ENCODE measurements at regions not wholly inside any gene's neighbourhood (a gene's known extent, or its start where the extent isn't known, plus 50 kb on each side); places are given as distances from the start of the nearest gene placed in this dataset.

DNA sequence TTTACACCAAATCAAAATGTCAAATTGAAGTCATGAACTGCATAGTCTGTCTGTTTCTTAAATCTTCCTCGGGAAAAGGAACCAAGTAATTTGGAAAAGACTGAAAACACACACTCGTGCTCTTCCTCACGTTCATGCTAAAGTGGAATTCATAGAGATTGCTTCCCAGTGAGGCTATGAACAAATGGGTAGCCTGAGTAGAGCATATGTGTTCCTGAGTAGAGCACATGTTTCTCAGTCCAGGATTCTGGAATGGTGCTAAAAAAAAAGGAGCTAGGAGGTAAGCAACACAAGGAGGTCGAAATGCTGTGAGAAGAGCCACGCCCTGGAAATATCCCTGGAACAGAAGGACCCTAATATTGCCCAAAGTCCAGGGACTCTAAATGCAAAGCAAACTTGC is 494.2 kb upstream of the THBS1 start:
- no peak overlapping the region for H3K4me3 ChIP-seq (replicated peaks; ENCODE audit: low read depth, low read length)
- DNase-seq (ENCODE audit: extremely low read depth, low read depth), result no peak
- no peak for TF ChIP-seq CTCF (IDR thresholded peaks at IDR 0.05; ENCODE audit: low read depth, low read length, missing control alignments)

- TF ChIP-seq CTCF (IDR thresholded peaks at IDR 0.05; ENCODE audit: low read depth, low read length, missing control alignments), result no peak
- no peak overlapping the region for H3K4me3 ChIP-seq (replicated peaks; ENCODE audit: low read depth, low read length)
- no peak for DNase-seq (ENCODE audit: extremely low read depth, low read depth)
Observed at GRCh38 chr15:39088156-39088555, 492.7 kb upstream of the THBS1 start.

- no peak for TF ChIP-seq CTCF (IDR thresholded peaks at IDR 0.05; ENCODE audit: low read depth, low read length, missing control alignments)
- DNase-seq (ENCODE audit: extremely low read depth, low read depth), result no peak
- no peak overlapping the region for H3K4me3 ChIP-seq (replicated peaks; ENCODE audit: low read depth, low read length)
Observed at GRCh38 chr15:39092354-39092753, 488.5 kb upstream of the THBS1 start.

DNA sequence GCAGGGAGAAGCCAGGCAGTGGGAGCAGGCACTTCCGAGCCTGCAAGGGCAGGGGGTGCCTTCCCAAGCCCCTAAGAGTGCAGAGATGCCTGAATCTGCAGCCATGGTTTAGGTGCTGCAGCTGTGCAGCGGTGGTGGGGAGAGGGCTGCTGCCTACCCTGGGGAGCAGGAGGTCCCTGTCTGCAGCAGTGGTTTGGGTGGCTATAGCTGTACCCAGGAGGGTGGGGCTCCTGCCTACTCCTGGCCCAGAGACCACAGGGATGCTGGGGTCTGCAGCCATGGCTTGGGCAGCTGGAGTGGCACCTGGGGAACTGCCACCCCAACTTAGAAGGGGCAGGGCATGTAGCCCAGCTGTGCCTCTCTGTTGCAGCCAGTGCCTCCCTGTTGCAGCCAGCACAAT is 488.1 kb upstream of the THBS1 start:
- TF ChIP-seq CTCF (IDR thresholded peaks at IDR 0.05; ENCODE audit: low read depth, low read length, missing control alignments), result no peak
- no peak overlapping the region for H3K4me3 ChIP-seq (replicated peaks; ENCODE audit: low read depth, low read length)
- DNase-seq (ENCODE audit: extremely low read depth, low read depth), result no peak

- DNase-seq (ENCODE audit: extremely low read depth, low read depth), result no peak
- H3K4me3 ChIP-seq (replicated peaks; ENCODE audit: low read depth, low read length), result no peak overlapping the region
- TF ChIP-seq CTCF (IDR thresholded peaks at IDR 0.05; ENCODE audit: low read depth, low read length, missing control alignments), result no peak
Observed at GRCh38 chr15:39094116-39094515, 486.8 kb upstream of the THBS1 start.

DNA sequence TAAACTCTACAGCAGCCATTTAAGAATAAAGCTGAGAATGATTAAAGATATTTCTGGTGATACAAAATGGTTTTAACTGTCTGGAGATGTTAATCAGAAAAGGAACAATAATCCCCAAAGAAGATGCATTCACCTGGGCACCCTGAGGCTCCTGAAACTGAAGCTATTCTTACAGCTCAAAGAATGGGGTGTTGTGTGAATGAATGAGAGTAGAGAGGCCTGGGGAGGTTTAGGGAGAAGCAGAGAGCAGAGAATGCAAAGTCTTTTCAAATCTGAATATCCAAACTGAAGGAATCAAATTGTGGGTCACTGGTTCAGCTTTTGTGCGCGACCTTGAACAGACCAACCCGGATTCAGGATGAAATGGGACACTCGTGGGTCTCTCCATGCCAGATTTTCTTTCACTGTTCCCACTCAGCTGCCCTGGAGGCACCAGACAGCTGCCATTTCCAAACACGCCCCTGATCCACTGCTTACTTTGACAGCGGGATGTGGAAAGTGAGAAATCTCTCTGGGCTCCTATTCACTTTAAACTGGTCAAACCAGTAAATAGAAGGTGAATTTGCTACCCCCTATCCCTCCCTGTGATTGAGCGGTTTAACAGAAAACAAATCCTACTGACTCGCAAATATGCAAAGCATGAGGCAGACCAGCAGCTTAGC is 485.5 kb upstream of the THBS1 start:
- no peak overlapping the region for H3K4me3 ChIP-seq (replicated peaks; ENCODE audit: low read depth, low read length)
- no peak for TF ChIP-seq CTCF (IDR thresholded peaks at IDR 0.05; ENCODE audit: low read depth, low read length, missing control alignments)
- no peak for DNase-seq (ENCODE audit: extremely low read depth, low read depth)

Data from HFF-Myc (cell line).